ENCODE measurements at regions not wholly inside any gene's neighbourhood (a gene's known extent, or its start where the extent isn't known, plus 50 kb on each side); places are given as distances from the start of the nearest gene placed in this dataset.

DNA sequence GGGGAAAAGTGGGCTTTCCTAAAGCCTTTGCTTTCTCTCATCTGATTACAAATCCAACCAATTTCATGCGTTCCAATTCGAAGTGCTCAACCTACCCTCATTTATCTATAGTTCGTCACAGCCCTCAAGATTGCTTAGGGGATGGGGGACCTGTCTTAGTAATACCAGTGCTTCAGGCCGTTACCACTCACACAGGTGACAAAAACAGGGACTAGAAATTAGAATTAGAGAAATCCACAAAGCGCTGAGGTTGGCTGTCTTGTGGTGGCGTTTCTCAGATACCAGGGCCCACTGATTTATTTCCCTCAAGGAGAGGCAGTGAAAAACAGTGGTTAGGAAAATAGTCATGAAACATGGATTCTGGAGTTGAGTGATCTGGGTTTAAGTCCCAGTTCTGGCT, 121.6 kb upstream of the SPACA1 start:
- TF ChIP-seq, protein P1, sequence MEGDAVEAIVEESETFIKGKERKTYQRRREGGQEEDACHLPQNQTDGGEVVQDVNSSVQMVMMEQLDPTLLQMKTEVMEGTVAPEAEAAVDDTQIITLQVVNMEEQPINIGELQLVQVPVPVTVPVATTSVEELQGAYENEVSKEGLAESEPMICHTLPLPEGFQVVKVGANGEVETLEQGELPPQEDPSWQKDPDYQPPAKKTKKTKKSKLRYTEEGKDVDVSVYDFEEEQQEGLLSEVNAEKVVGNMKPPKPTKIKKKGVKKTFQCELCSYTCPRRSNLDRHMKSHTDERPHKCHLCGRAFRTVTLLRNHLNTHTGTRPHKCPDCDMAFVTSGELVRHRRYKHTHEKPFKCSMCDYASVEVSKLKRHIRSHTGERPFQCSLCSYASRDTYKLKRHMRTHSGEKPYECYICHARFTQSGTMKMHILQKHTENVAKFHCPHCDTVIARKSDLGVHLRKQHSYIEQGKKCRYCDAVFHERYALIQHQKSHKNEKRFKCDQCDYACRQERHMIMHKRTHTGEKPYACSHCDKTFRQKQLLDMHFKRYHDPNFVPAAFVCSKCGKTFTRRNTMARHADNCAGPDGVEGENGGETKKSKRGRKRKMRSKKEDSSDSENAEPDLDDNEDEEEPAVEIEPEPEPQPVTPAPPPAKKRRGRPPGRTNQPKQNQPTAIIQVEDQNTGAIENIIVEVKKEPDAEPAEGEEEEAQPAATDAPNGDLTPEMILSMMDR (conservative IDR thresholded peaks at IDR 0.05 in 1 of 2, IDR thresholded peaks at IDR 0.05 in 1 of 2; ENCODE audit: extremely low read depth in 1 of 2, insufficient read depth in 1 of 2, low read depth in 1 of 2, low read length in 2 of 2), result no peak
- TF ChIP-seq EZH2 (IDR thresholded peaks at IDR 0.05; ENCODE audit: borderline replicate concordance, low read length), result no peak
